ENCODE measurements at regions not wholly inside any gene's neighbourhood (a gene's known extent, or its start where the extent isn't known, plus 50 kb on each side); places are given as distances from the start of the nearest gene placed in this dataset.

DNA sequence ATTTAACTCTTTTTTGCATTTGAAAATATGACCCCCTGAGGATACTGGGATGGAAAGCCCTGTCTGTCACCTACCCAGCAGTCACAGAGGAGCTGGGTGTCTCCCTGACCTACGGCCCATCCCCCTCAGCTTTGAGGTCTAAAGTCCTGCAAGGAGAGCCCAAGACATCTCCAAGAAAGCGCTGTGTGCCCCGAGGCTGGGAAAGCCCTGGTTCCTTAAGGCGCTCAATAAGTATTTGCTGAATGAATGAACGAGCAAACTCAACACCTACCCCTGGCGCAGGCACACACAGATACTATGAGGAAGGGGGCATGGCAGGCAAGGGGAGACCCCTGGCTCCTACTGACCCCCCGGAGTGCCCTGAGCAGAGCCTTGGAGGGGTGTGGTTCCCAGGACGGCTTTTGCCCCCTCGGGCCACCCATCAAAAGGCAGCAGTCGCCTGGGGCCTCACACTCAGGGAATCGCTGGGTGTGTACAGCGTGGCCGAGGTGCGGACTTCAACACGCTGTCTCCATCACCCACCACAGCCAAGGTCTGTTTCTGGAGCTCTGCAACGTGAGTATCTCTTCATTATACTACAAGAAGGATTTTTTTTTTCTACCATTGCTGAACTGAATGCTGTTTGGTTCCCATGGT is 211.6 kb downstream of the ERCC6L2 start:
- DNase-seq: no peak

DNA sequence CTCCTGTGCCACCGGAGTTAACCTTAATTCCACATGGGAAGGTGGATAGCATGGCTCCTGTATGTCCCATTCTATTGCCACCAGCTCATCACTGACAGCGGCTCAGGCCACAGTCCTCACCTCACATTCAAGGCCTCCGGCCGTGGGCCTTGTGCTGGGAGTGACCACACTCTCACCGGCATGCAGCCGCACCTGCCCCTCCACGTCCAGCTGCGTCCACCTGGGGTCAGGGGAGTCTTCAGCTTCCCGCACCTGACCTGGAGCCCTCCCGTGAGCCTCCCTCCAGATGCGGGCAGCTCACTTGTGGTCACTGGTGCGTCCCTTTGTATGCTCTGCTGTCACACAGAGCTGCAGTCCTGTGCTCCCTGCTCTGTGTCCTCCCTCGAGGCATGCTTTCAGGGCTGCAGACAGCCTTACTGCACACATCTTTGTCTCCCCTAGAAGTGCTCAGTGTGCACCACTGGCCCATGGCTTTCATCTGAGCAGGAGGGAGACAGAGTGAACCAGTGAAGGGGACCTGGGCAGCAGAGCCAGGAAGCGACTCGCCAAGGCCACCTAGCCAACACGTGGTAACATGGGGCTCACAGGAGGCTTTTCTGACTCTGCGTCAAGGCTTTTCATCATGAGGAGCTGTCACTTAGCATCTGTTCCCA is 210.1 kb downstream of the ERCC6L2 start:
- no peak for DNase-seq

DNA sequence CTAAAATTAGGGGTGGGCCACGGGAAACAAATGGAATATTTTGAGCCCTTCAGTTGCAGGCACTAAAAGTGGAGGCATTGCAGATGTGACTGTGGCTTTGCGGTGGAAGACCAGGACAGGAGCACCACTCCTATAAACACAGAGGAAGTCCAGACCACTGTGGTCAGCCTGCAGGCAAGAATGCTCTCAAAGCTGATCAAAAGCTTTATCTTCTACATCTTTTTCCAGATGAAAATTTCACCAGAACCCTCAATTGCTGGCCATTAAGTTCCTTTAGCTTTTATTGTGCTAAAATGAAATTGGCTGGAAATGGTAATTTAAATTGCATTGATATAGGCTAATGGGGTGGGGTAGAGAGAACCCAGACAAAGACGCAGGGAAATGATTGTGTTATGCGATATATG is 208.8 kb downstream of the ERCC6L2 start:
- no peak for DNase-seq

DNA sequence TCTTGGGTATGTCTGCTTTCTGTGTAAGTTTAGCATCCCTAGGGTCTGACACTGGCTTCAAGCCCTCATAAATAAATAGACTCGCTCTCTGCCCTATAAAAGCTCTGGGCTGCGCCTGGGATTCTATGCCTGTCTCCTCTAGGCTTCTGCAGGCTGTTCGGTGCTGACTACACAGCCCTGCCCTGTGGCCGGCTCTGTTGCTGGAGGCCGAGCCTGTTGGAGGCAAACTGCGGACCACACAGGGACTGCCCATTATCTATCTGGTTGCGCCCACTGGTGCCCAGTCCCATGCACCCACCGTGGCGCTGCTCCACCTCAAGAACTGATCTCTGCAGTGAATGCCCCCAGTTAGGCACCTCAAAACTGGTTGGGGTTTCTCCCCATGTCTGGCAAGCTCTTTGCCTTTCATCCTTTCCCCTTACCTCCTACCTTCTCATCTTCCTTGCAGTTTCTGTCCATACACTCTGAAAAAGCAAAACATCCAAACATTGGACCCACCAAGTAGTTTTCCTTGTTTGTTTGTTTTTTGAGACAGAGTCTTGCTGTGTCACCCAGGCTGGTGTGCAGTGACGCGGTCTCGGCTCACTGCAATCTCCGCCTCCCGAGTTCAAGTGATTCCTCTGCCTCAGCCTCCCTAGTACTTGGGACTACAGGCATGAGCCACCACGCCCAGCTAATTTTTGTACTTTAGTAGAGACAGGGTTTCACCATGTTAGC is 207.2 kb downstream of the ERCC6L2 start:
- no peak for DNase-seq

DNA sequence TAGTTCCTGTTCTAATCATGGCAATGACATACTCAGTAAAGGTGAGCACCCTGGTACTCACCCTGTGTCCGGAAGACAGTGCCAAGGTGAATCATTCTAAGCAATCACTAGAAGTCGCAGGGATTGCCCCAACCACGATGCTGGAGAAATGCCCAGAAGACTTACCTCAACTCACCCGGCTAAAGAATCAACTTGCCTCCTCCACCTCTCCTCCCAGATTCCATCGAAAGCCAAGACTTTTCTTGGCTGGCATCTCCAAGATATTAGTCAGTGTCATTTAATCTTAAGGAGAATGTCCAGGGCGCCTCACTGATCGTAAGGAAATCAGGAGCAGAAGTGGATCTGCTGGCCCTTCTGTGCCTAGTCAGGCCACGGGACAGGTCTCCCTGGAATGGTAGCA is 204.9 kb downstream of the ERCC6L2 start:
- DNase-seq: no peak

DNA sequence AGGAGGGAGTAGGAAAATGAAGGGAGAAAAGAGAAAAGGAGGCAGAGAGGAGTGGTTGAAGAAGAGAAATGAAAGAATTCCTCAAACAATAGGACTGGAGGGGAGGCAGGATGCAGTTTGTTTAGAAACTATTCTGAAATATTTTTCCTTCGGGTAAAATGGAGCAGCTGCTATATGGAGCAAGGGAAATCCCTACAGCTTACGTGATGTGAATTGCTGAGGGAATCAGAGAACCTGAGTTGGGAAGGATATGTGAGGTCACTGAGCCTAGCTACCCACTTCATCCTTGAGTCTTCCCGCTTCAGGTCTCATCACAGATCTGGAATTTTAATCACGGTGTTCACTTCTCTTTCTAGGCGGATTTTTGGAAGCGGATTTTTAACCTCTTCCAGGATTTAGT is 204.3 kb downstream of the ERCC6L2 start:
- DNase-seq: no peak

DNA sequence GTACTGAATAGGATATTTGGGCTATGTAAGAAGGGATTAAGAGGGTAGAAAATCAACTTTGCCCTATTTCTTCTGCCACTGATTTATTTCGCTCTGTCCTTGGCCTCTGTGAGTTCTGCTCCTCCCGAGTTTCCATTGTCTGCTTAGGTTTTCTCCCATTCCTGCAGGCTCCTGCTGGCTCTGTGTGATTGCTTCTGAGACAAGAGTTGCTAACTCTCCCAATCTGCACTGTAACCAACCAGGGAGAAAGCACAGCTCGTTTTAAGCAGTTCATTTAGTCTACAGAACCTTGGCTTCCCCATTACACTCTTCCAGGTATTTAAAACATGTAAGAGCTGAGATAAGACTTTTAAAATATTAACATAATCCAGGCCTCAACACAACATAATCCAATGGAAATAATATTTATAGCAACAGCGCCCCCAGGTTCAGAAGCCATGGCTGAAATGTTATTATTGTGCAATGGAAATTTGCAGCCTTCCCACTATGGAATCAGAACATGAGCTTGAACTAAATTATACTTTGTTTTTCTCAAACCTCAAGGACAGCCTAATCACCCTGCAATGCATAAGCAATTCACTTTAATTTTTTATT is 203.5 kb downstream of the ERCC6L2 start:
- DNase-seq: no peak

DNA sequence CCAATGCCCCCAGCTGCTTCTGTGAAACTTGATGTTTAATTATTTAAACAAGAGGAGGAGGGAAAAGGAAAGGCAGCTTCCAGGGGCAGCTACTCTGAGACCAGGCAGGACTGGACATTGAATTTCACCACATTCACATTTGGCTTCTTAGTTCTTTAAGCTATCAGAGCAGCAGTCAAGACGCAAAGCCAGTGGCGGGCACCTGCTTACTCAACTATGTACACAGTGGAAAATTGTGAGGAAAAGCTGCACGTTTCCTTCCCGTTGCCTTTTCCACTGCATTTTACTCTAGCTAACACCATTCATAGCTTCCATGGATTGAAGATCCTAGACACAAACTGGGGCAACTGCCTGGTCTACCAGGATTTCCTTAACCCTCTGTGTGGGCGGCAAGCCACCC is 200.3 kb downstream of the ERCC6L2 start:
- DNase-seq: no peak

DNA sequence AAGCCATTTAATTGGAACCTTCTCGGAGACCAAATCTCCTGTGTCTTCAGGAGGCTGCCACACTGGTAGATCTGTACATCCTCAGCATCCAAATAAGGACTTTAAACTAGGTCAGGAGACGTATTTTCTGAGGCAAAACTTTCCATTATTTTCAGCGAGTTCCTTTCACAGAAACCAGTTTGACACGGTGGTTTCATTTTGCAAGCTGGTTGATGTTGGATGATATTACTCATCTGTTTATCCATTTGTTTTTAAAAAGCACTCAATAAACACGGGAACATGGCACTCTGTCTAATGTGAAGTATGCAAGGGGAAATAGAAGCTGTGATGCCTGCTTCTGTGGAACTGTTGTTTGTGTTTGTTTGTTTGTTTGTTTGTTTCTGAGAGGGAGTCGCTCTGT is 199.6 kb downstream of the ERCC6L2 start:
- DNase-seq: no peak

DNA sequence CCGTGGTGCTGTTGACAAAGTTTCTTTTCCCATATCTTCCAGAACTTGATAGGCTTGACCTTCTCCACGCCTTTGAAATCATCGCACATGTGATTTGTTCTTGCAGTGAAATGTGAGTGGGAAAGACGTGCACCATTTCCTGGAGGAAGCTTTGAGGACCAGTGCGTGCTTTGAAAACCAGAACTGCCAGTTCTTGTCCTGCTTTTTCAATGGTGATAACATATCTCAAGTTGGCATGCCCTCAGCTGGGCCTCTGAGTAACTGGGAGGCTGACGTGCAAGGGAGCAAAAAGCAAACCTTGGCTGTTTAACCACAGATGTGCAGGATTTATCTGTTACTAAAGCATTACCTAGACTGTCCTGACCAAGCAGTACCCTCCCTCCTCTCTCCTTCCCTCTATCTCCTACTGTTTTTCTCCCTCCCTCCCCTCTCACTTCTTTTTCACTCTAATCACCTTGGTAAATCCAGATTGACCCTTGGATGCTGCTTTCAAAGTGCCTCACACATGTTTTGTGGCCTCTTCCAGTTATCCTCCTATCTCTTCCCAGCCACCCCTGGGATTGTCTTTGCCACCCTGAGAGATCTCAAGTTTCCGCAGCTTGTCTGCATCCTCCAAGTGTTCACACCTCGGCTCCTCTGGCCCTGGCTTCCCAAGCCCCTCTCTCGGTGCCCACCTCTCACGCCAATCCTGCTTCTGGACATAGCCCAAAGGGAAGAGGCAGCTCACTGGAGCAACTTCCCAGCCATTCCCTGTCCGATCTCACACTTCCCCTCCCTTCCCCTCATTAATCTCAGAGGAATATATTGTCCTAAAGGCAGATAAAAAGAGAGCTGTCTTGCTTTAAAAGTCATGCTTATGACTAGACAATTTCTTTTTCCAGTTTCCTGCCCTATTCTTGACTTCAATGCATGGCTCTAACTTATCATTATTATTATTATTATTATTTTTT is 198.3 kb downstream of the ERCC6L2 start:
- no peak for DNase-seq

DNA sequence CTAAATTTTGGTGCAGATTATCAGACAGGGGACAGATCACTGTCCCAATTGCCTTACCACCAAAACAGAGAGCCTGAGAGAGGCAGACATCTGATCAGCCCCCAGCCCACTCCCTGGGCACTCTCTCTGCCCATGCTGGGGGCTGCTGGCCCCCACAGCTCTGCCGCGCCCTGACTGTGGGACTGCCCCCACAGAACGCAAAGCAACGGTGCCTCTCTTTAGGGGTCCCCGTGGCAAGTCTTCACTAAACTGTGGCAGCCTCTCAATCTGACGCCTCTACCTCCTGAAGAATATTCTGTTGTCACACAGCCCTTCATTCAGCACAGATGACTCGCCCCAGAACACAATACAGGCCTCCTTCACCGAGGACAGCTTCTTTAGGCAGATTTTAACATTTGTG is 197.4 kb downstream of the ERCC6L2 start:
- no peak for DNase-seq

DNA sequence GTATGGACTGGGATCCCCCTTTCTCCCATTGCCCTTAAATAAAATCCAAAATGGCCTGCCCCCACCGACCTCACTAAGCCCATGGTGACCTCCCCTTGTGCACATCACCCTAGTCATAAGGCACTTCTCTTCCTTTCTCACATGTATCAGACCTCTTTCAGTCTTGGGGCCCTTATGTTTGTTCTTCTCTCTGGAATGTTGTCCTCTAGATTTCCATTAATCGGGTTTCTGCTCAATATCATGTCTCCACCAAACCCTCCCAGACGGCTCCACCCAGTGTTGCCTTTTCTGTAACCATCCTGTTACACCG is 196.3 kb downstream of the ERCC6L2 start:
- DNase-seq: no peak

DNA sequence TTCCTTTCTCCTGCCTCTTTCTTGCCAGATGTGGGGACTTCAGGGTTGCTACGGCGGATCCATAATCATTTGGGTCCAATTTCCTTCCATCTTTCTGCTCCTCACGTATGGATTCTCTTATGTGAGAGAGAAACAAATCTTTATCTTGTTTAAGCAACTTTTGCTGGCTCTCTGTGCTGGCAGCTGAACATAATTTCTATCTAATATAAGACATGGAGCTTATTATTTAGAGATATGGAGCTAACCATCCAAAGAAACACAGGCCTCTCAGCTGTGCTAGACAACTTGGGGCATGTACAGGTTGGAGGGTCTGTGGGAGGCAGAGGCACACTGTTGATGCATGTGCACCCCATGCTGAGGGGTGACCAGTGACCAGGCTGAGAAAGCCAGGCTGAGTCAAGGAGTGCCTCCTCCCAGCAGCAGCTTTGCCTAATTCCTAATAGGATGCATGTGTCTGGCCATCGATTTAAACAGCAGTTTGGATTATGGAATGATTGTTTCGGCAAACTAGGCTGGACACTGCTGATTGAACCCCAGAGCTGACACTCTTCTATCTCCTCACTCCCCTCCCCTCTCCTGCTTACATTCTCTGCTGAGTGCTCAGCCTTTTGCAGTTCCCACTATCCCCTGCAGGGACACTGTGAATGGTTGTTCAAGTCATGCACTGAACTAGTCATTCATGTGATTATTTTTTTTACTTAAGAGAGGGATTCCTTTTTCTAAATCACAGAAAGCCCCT is 195.8 kb downstream of the ERCC6L2 start:
- DNase-seq: no peak

DNA sequence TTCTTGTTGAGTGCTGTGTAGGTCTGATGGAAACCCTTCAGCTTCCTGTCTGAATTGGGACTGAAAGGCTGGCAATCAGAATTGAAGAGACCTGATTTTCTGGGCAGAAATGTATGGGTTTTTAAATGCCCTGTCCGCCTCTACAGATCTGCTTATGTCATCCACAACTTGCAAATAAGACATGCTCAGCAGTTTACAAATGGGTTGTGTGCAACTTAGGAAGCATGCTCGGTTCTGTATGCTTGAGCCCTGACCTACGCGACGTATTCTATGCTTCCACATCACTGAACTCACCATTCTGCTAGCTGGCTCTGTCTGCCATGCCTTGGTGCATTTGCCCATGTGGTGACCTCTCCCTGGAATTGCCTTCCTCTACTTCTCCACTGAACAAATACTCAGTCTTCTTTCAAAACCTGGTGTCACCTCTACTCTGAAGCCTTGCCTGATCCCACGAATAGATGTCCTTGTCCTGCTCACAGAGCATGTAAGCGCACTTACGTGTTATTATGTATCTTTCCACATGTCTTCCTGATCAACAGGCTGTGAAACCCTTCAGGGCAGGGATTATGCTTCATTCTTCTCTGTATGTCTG is 194.2 kb downstream of the ERCC6L2 start:
- DNase-seq: no peak

DNA sequence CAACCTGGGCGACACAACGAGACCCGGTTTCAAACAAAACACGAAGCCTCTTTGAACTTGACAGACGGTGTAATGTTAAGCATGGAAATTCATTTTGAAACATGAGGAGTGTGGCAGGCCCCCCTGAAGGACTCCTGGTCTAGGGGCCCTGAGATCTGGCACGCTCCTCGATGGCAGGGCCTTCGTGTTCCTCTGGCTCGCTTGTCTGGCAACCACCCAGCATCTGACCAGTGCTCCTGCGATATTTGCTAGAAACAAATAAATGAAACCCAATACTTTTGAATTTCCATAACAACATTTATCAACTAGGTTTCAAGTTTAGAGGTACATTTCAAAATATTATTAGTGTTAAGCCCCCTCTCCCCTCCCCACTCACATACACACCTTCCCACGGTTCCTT is 193.0 kb downstream of the ERCC6L2 start:
- no peak for DNase-seq

DNA sequence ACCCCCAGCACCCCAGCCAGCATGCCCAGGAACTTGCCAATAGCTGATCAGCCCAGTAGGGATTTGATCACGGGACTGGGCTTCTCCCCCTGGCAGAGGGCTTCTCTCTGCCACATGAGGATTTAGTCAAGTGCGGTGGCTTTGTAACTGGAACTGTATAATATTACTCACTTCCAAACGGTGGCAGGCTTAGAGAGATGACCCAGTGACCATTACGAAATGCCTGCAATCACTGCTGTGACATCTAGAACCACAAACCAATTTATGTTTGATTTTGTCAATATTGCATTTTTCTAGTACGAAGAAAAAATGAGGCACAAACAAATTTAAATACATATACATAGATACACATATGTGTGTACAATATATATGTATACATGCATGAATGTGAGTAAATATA is 192.1 kb downstream of the ERCC6L2 start:
- DNase-seq: no peak

DNA sequence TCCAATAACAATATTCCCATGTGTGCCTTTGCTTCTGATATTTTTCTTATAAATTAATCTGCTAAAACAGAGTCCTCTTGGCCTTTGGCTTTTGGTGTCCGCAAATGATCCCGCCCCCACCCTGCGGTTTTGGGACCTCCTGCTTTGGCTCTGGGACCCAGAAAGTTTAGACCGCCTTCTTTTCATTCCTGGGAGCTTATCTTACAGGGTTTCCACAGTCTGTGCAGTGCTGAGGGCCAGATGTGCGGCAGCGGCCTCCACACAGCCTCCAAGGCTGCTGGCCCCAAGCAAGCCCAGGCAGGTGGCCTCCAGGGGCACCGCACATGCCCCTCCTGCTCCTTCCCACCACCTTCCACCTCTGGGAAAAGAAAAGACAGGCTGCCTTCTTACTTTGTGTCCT is 191.5 kb downstream of the ERCC6L2 start:
- no peak for DNase-seq

DNA sequence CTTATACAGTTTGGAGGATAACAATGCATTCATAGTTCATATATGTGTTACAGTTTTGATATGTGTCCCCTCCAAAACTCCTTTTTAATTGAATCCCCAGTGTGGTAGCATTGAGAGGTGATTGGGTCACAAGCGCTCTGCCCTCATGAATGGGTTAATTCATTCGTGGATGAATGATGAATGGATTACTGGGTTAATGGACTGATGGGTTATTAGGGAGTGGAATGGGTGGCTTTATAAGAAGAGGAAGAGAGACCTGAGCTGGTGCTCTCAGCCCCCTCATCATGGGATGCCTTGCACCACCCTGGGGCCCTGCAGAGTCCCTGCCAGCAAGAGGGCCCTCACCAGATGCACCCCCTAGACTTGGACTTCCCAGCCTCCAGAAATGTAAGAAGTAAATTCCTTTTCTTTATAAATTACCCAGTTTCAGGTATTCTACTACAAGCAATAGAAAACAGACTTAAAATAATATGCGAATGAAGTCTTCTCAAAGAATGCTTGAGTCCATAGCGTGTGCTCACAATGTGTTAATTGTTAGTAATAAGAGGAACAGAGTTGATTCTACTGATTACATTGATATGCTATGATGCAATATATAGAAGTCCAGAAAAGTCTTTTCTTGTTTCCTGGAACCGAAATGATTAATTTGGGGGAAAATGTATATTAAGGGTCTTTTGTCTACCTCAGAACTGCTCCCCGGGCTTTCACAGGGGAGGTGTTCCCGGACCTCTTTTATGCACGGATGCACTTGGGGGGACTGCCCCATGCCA is 190.2 kb downstream of the ERCC6L2 start:
- DNase-seq: no peak

DNA sequence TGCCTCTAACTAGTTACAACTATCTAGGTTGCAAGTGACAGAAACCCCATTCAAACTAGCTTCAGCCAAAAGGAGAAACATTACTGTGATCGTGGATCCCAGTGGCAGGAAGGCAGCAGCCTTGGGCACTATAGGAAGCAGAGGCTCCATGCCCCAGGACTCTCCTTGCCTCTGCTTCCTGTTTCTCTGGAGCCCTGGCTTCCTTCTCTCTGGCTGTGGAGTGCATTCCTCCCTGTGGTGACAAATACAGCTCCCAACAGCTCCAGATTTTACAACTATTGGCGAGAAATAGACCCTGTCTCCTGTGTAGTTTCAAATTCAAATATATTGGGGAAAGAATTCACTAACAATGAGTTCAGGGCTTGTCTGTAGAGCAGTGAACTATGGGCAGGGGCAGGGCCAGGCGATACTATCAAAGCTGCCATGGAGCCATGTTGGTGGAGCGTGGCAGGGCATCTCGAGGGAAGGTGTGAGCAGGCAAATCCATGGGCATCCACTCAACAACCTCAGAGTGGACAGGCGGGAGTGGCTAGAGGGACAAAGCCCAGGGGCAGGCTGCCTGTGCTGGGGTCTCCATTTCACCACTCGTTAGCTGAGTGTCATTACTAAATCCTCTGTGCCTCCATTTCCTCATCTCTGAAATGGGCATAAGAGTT is 189.5 kb downstream of the ERCC6L2 start:
- DNase-seq: no peak

DNA sequence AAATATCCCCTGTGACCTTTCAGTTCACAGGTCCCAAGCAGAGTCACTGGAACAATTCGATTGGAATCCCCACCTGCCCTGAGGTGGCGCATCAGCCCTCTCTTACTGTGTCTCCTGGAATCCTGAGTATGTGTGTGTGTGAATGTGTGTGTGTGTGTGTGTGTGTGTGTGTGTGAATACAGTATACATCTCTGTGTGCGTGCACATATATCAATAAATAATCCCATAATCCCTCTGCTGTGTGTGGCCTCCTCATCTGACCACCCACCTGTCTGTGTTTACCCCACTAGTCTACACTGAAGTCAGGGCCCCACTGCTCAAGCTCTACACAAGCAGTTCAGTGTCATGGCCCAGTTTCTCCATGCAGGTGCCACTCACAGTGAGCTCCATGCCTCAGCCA is 187.4 kb downstream of the ERCC6L2 start:
- DNase-seq: no peak

DNA sequence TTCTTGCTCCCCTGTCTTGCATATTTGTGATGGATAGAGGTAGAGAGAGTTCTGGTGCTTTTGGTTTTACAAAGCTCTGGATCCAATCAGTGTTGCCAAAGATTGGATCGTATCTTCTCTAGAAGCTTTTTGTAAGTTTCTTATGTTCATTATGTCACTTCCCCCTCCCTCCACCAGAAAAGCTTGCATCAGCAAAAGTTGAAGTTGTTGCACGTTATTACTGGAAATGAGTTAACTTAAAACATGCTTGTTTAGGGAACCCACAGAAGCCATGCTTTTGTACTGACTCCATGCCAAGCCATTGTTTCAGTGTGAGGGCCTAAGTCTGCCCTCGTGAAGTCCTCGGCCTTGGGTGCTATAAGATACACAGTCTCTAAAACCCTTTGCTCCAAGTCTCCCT is 186.5 kb downstream of the ERCC6L2 start:
- DNase-seq: no peak
